Gastroesophageal sphincter (tissue), 3 donors: ENCODE measurements at regions not wholly inside any gene's neighbourhood (a gene's known extent, or its start where the extent isn't known, plus 50 kb on each side); places are given as distances from the start of the nearest gene placed in this dataset.

Experiments used
- CTCF ChIP-seq, 4 experiments: fragments of 200-600 bp in 2 of 4; fragments of 450-650 bp in 2 of 4; sonication (generic) in 1 of 4; IDR thresholded peaks; one replicate each; pipeline ENCODE4 v1.5.1; 2017 to 2019; ENCODE audit warnings: antibody characterized with exemption in 4 of 4, mild to moderate bottlenecking in 2 of 4, moderate library complexity in 2 of 4
- EP300 ChIP-seq: sonication (generic); formaldehyde crosslinking; IDR thresholded peaks from one replicate; pipeline ENCODE4 v1.6.1; 2017; ENCODE audit warnings: antibody characterized with exemption, mild to moderate bottlenecking

- TF ChIP-seq CTCF (IDR thresholded peaks at IDR 0.05) (no peak), EP300 (no peak)
Measured at GRCh38 chr6:3987053-3987452, 91.9 kb downstream of the FAM217A start.
